GM12878 (cell line): ENCODE measurements at regions not wholly inside any gene's neighbourhood (a gene's known extent, or its start where the extent isn't known, plus 50 kb on each side); places are given as distances from the start of the nearest gene placed in this dataset.

Experiments
- ATAC-seq: fragments of 200-7000 bp; cut with Tn5 transposase; 3 replicates; pipeline ENCODE4 v1.9.1; 2020; ENCODE audit warnings: mild to moderate bottlenecking, moderate library complexity
- BruUV-seq: library from RNA; stranded (reverse); fragments of 400-500 nt; replicated peaks from 2 replicates; lab custom pipeline; 2021; lab: Mats Ljungman, UMichigan
- CTCF ChIA-PET: fragments of 300-600 bp; sonication (Branson Sonifier 250); formaldehyde crosslinking; extraction: SDS; loops from one replicate; lab custom pipeline; 2021; ENCODE audit warnings: inconsistent platforms; lab: Yijun Ruan, JAX
- POLR2A ChIA-PET: fragments of 350-600 bp; formaldehyde crosslinking; extraction: SDS; loops from one replicate; lab custom pipeline; 2021; ENCODE audit warnings: inconsistent platforms; lab: Charles Lee
- RAD21 ChIA-PET: fragments of 300-600 bp; sonication (Branson Sonifier 250); formaldehyde crosslinking; loops from one replicate; lab custom pipeline; 2023; ENCODE audit warnings: antibody characterized with exemption; ENCODE audit not compliant: unreplicated experiment; lab: Charles Lee
- SMC1A ChIA-PET: fragments of 300-600 bp; sonication (Branson Sonifier 250); formaldehyde crosslinking; loops from one replicate; lab custom pipeline; 2023; ENCODE audit not compliant: unreplicated experiment, uncharacterized antibody; lab: Charles Lee
- DNase-seq: peaks from one replicate; pipeline ENCODE4 v3.0.0-alpha.2; 2011; ENCODE audit warnings: low read depth, low spot score
- FAIRE-seq: peaks from 3 replicates; lab custom pipeline; 2011; peaks lifted over from hg19 to GRCh38; lab: Jason Lieb, UNC
- H2AFZ ChIP-seq: 2 replicates; pipeline ENCODE4 v1.6.0; 2011; ENCODE audit warnings: low read depth, low read length, control low read depth; ENCODE audit not compliant: control insufficient read depth
- H3K27ac ChIP-seq: 2 replicates; pipeline ENCODE4 v1.5.1; 2011; ENCODE audit warnings: control low read depth; ENCODE audit not compliant: control insufficient read depth, insufficient read depth
- H3K27me3 ChIP-seq, 2 experiments: replicated peaks in 1 of 2; 2 replicates each; pipeline versions ENCODE4 v1.6.0 to v1.6.1; 2011; ENCODE audit warnings: low read length in 1 of 2; ENCODE audit not compliant: control insufficient read depth in 2 of 2, insufficient read depth in 2 of 2
- H3K36me3 ChIP-seq, 2 experiments: 2 replicates each; pipeline ENCODE4 v1.5.1; 2011; ENCODE audit warnings: low read length in 1 of 2; ENCODE audit not compliant: control insufficient read depth in 2 of 2, insufficient read depth in 2 of 2
- H3K4me1 ChIP-seq: 2 replicates; pipeline ENCODE4 v1.6.1; 2011; ENCODE audit warnings: mild to moderate bottlenecking, low read length, moderate library complexity, mixed read lengths; ENCODE audit not compliant: control insufficient read depth, insufficient read depth
- H3K4me2 ChIP-seq: 2 replicates; pipeline ENCODE4 v1.6.0; 2011; ENCODE audit warnings: control low read depth; ENCODE audit not compliant: control insufficient read depth, insufficient read depth
- H3K4me3 ChIP-seq: fragments of 200-600 bp; sonication (generic); 2 replicates; pipeline ENCODE4 v1.5.1; 2016
- H3K79me2 ChIP-seq: 2 replicates; pipeline ENCODE4 v1.6.0; 2011; ENCODE audit warnings: low read length; ENCODE audit not compliant: control insufficient read depth, insufficient read depth
- H3K9ac ChIP-seq: 2 replicates; pipeline ENCODE4 v1.8.0; 2011; ENCODE audit warnings: low read length, control low read depth, mixed read lengths; ENCODE audit not compliant: control insufficient read depth, insufficient read depth
- H3K9me3 ChIP-seq: replicated peaks from 3 replicates; pipeline ENCODE4 v1.5.1; 2011; ENCODE audit warnings: mild to moderate bottlenecking, low read length; ENCODE audit not compliant: control insufficient read depth, insufficient read depth
- H4K20me1 ChIP-seq: 2 replicates; pipeline ENCODE4 v1.6.0; 2011; ENCODE audit not compliant: control insufficient read depth, insufficient read depth
- BMI1 ChIP-seq: fragments of 450-650 bp; IDR thresholded peaks from 2 replicates; pipeline ENCODE4 v1.6.1; 2016; ENCODE audit warnings: mild to moderate bottlenecking, moderate library complexity, borderline replicate concordance
- ESRRA ChIP-seq: IDR thresholded peaks from 2 replicates; pipeline ENCODE4 v1.6.1; 2012; ENCODE audit warnings: mild to moderate bottlenecking, low read length, improper control_type of control experiment
- IKZF1 ChIP-seq: fragments of 450-650 bp; conservative IDR thresholded peaks from 2 replicates; pipeline ENCODE4 v1.6.1; 2017; ENCODE audit warnings: antibody characterized with exemption, mild to moderate bottlenecking
- IKZF2 ChIP-seq, 2 experiments: fragments of 450-650 bp; IDR thresholded peaks; 2 replicates each; pipeline ENCODE4 v1.6.1; 2017; ENCODE audit warnings: mild to moderate bottlenecking in 2 of 2, moderate library complexity in 2 of 2
- PKNOX1 ChIP-seq: fragments of 450-650 bp; IDR thresholded peaks from 2 replicates; pipeline ENCODE4 v1.6.1; 2016; ENCODE audit warnings: mild to moderate bottlenecking
- RAD21 ChIP-seq: IDR thresholded peaks from 2 replicates; pipeline ENCODE4 v1.6.1; 2011; ENCODE audit warnings: mild to moderate bottlenecking, low read depth, low read length, moderate library complexity; ENCODE audit not compliant: insufficient read depth
- SMAD1 ChIP-seq: fragments of 450-650 bp; IDR thresholded peaks from 2 replicates; pipeline ENCODE4 v1.6.1; 2018; ENCODE audit warnings: mild to moderate bottlenecking, low read depth; ENCODE audit not compliant: partially characterized antibody
- SREBF2 ChIP-seq: IDR thresholded peaks from 2 replicates; pipeline ENCODE4 v1.6.1; 2012; ENCODE audit warnings: mild to moderate bottlenecking, low read length
- TCF12 ChIP-seq: IDR thresholded peaks from 2 replicates; pipeline ENCODE4 v1.6.1; 2011; ENCODE audit warnings: low read depth, mild to moderate bottlenecking, low read length
- TCF3 ChIP-seq: IDR thresholded peaks from 2 replicates; pipeline ENCODE4 v1.6.1; 2012; ENCODE audit warnings: low read depth, mild to moderate bottlenecking, low read length, borderline replicate concordance; ENCODE audit not compliant: insufficient read depth
- YBX1 ChIP-seq: fragments of 450-650 bp; IDR thresholded peaks from 2 replicates; pipeline ENCODE4 v1.6.1; 2016; ENCODE audit warnings: antibody characterized with exemption
- ZNF207 ChIP-seq: fragments of 450-650 bp; IDR thresholded peaks from 2 replicates; pipeline ENCODE4 v1.6.1; 2014; ENCODE audit warnings: antibody characterized with exemption, mild to moderate bottlenecking, borderline replicate concordance
- ZNF24 ChIP-seq: fragments of 450-650 bp; IDR thresholded peaks from 2 replicates; pipeline ENCODE4 v1.6.1; 2017; ENCODE audit warnings: antibody characterized with exemption, mild to moderate bottlenecking
- ZSCAN29 ChIP-seq: fragments of 450-650 bp; IDR thresholded peaks from 2 replicates; pipeline ENCODE4 v1.6.1; 2017; ENCODE audit warnings: mild to moderate bottlenecking, moderate library complexity
- WGBS: methylation state at CpG from one replicate; pipeline ENCODE4 v1.1.6; 2016; ENCODE audit warnings: low lambda C conversion rate; ENCODE audit not compliant: insufficient replicate concordance, insufficient coverage; ENCODE audit errors: missing lambda C conversion rate; 5-methylcytosine and 5-hydroxymethylcytosine counted together
- in situ Hi-C: fragments of 300-500 bp; cut with MboI; formaldehyde crosslinking; loops from 9 replicates; pipeline ENCODE4 v1.14.3; 2018; ENCODE audit warnings: mixed read lengths
- intact Hi-C: fragments of 100-400 bp; cut with micrococcal nuclease; formaldehyde crosslinking; loops from one replicate; pipeline ENCODE4 v1.14.2; 2022; ENCODE audit not compliant: unreplicated experiment
- TF ChIP-seq, protein P1 (sequence below): fragments of 150-350 bp; IDR thresholded peaks from 2 replicates; pipeline ENCODE4 v1.6.1; 2014; ENCODE audit warnings: mild to moderate bottlenecking, low read depth, low read length
- TF ChIP-seq, protein P2 (sequence below): IDR thresholded peaks from 2 replicates; pipeline ENCODE4 v1.6.1; 2012; ENCODE audit warnings: low read length, inconsistent platforms
- TF ChIP-seq, protein P3 (sequence below): fragments of 450-650 bp; IDR thresholded peaks from 2 replicates; pipeline ENCODE4 v1.6.1; 2017; ENCODE audit warnings: low read depth, mild to moderate bottlenecking, moderate library complexity

GRCh38 chr6:139639507-139639906 lies 265.1 kb upstream of the CITED2 start (continued):
- TF ChIP-seq, protein P1, sequence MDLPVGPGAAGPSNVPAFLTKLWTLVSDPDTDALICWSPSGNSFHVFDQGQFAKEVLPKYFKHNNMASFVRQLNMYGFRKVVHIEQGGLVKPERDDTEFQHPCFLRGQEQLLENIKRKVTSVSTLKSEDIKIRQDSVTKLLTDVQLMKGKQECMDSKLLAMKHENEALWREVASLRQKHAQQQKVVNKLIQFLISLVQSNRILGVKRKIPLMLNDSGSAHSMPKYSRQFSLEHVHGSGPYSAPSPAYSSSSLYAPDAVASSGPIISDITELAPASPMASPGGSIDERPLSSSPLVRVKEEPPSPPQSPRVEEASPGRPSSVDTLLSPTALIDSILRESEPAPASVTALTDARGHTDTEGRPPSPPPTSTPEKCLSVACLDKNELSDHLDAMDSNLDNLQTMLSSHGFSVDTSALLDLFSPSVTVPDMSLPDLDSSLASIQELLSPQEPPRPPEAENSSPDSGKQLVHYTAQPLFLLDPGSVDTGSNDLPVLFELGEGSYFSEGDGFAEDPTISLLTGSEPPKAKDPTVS: no peak
- TF ChIP-seq PKNOX1 (no peak), BMI1 (no peak), YBX1 (no peak)

DNA sequence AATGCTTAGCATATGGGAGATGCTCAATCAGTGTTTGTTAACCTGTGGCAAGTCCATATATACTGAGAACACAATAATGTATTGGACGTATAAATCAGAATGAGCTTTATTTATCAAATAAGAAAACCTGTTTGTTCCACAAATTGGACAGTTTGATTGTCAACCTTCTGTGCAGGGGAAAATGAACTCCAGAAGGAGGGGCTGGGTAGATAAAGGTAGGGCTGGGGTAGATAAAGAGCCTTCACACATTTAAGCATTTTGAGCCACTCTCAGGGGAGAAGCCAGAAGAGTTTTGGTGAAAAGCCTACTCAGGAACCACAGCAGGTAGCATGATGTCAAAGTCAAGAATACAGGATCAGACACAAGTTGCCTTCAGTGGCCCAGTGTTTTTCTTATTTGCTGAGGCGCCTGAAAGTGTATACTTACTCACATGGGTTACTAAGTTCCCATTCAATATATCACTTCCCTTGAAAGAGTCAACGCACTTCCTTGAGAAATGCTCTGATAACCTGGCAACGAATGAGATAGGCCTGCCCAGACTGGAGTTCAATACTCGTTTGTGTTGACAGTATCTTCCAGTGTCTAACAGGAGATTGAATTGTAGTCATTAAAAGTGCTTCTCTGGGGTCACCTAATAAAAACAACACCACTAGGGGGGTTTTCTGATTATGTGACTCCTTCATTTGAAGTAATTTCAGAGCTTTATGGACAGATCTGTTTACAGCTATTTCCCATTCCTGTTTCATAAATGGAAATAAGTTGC lies 263.9 kb upstream of the CITED2 start:
- no peaks in the 10 kb centered on the region for H4K20me1 ChIP-seq
- no peak for DNase-seq
- no peak overlapping the region for H3K4me2 ChIP-seq
- H3K36me3 ChIP-seq: no peaks in the 10 kb centered on the region
- H3K79me2 ChIP-seq: no peaks in the 10 kb centered on the region
- WGBS: 74% methylated on average over 5 of the region's 5 CpGs
- no peak overlapping the region for H2AFZ ChIP-seq
- POLR2A ChIA-PET: no interaction called here
- in situ Hi-C loops: no loop called here
- RAD21 ChIA-PET: no interaction called here
- CTCF ChIA-PET: no interaction called here
- no peaks in the 10 kb centered on the region for H3K27me3 ChIP-seq
- H3K9ac ChIP-seq: no peak overlapping the region
- H3K9me3 ChIP-seq: no peaks in the 10 kb centered on the region
- no peak overlapping the region for H3K4me3 ChIP-seq
- no peak for FAIRE-seq
- no peak for ATAC-seq
- intact Hi-C loops: no loop called here
- peaks cover 4% of the 10 kb centered on the region; the same call in 1 of the 2 replicates for H3K4me1 ChIP-seq
- H3K27ac ChIP-seq: no peak overlapping the region
- no TSS peak for BruUV-seq
- SMC1A ChIA-PET: interaction anchor here (1.5 to 1.6 kb wide), 2 partner anchors 13 to 19 kb away, joined by 5 read pairs; no protein-coding TSS in a partner anchor
- TF ChIP-seq SREBF2: no peak
- no peak for TF ChIP-seq ESRRA
- no peak for TF ChIP-seq IKZF2 (IDR thresholded peaks at IDR 0.05)
- TF ChIP-seq ZNF24: no peak
- no peak for TF ChIP-seq ZNF207
- no peak for TF ChIP-seq ZSCAN29
- TF ChIP-seq TCF3: no peak
- TF ChIP-seq, protein P2, sequence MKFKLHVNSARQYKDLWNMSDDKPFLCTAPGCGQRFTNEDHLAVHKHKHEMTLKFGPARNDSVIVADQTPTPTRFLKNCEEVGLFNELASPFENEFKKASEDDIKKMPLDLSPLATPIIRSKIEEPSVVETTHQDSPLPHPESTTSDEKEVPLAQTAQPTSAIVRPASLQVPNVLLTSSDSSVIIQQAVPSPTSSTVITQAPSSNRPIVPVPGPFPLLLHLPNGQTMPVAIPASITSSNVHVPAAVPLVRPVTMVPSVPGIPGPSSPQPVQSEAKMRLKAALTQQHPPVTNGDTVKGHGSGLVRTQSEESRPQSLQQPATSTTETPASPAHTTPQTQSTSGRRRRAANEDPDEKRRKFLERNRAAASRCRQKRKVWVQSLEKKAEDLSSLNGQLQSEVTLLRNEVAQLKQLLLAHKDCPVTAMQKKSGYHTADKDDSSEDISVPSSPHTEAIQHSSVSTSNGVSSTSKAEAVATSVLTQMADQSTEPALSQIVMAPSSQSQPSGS: no peak
- TF ChIP-seq SMAD1: no peak
- TF ChIP-seq, protein P3, sequence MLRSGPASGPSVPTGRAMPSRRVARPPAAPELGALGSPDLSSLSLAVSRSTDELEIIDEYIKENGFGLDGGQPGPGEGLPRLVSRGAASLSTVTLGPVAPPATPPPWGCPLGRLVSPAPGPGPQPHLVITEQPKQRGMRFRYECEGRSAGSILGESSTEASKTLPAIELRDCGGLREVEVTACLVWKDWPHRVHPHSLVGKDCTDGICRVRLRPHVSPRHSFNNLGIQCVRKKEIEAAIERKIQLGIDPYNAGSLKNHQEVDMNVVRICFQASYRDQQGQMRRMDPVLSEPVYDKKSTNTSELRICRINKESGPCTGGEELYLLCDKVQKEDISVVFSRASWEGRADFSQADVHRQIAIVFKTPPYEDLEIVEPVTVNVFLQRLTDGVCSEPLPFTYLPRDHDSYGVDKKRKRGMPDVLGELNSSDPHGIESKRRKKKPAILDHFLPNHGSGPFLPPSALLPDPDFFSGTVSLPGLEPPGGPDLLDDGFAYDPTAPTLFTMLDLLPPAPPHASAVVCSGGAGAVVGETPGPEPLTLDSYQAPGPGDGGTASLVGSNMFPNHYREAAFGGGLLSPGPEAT: no peak
- TF ChIP-seq IKZF1: no peak
- TF ChIP-seq RAD21: no peak
- TF ChIP-seq TCF12: no peak
